ENCODE measurements at regions not wholly inside any gene's neighbourhood (a gene's known extent, or its start where the extent isn't known, plus 50 kb on each side); places are given as distances from the start of the nearest gene placed in this dataset.

DNA sequence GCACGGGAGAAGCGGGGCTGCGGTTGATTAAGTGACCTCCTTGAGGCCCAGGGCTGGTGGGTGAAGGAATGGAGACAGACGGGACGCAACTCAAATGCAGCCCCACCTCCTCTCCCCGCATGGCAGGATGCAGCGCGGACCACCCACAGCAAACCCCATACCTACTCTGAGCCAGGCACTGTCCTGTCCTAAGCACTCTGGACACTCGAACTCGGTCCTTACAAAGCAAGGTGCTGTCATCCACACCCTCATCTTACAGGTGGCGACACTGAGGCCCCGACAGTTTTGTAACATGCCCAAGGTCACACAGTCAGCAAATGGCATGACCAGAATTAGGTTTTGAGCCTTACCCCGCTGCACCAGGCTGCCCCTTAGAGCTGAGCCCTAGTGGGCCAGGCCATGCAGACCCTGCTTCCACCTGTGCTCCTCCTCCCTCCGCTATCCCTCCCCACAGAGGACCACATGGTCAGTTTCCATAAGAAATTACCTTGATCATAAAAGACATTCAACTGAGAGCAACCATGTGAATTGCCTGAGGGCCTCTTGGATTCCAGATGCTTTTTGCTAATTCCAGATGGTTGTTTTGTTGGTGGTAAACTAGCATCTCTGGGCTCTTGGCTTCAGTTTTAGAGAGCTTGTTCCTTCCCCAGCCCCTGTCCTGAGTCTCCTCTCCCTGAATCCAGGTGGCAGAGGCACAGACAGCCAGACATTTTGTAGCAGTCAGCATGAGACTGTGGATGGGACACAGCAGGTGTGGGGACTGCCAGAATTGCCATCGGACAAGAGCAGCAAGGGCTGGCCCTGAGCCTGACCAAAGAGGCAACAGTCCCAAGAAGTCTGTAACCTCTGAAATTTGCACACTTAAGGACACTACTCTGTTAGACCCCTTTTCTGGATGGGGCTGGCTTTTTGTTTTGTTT, 171.9 kb upstream of the PMEPA1 start:
- TF ChIP-seq, protein P1, sequence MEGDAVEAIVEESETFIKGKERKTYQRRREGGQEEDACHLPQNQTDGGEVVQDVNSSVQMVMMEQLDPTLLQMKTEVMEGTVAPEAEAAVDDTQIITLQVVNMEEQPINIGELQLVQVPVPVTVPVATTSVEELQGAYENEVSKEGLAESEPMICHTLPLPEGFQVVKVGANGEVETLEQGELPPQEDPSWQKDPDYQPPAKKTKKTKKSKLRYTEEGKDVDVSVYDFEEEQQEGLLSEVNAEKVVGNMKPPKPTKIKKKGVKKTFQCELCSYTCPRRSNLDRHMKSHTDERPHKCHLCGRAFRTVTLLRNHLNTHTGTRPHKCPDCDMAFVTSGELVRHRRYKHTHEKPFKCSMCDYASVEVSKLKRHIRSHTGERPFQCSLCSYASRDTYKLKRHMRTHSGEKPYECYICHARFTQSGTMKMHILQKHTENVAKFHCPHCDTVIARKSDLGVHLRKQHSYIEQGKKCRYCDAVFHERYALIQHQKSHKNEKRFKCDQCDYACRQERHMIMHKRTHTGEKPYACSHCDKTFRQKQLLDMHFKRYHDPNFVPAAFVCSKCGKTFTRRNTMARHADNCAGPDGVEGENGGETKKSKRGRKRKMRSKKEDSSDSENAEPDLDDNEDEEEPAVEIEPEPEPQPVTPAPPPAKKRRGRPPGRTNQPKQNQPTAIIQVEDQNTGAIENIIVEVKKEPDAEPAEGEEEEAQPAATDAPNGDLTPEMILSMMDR (IDR thresholded peaks at IDR 0.05): no peak
- no peak for TF ChIP-seq EP300 (IDR thresholded peaks at IDR 0.05)
- TF ChIP-seq POLR2A (IDR thresholded peaks at IDR 0.05): no peak

Data from tibial nerve (tissue), 4 donors.